ENCODE measurements at regions not wholly inside any gene's neighbourhood (a gene's known extent, or its start where the extent isn't known, plus 50 kb on each side); places are given as distances from the start of the nearest gene placed in this dataset.

- POLR2A ChIA-PET, result no interaction called here
- H3K27ac ChIP-seq (ENCODE audit: low read length in 2 of 2), result no peak overlapping the region
- H3K27ac Mint-ChIP-seq, result no peak overlapping the region
- ATAC-seq (ENCODE audit: low read depth), result no peak
- H3K9me3 ChIP-seq (ENCODE audit: control extremely low read depth in 1 of 3, control insufficient read depth in 2 of 3, insufficient read depth in 1 of 3, low read length in 2 of 3), result no peaks in the 10 kb centered on the region
- no peaks in the 10 kb centered on the region for H3K27me3 Mint-ChIP-seq
- no peak for TF ChIP-seq EZH2 (IDR thresholded peaks at IDR 0.05; ENCODE audit: borderline replicate concordance, insufficient read depth, low read depth, low read length, poor library complexity, severe bottlenecking)
- no peak for TF ChIP-seq CTCF (IDR thresholded peaks at IDR 0.05)
- H3K36me3 ChIP-seq (replicated peaks in 1 of 2; ENCODE audit: control extremely low read depth in 1 of 2, control insufficient read depth in 1 of 2, extremely low read depth in 1 of 2, insufficient read depth in 2 of 2, low read length in 1 of 2), result no peaks in the 10 kb centered on the region
- H3K4me3 Mint-ChIP-seq, result no peak overlapping the region
- H3K4me1 ChIP-seq (ENCODE audit: control insufficient read depth in 2 of 2, insufficient read depth in 2 of 2, low read length in 2 of 2), result no peaks in the 10 kb centered on the region
- H3K4me3 ChIP-seq (ENCODE audit: control extremely low read depth in 1 of 5, extremely low read depth in 1 of 5, insufficient read depth in 1 of 5, low read depth in 2 of 5, low read length in 4 of 5), result no peak overlapping the region
- no peak overlapping the region for H3K9ac ChIP-seq (ENCODE audit: low read length)
- intact Hi-C loops (cut with micrococcal nuclease), result no loop called here
- H3K4me2 ChIP-seq (replicated peaks; ENCODE audit: low read depth, low read length, poor library complexity, severe bottlenecking), result no peak overlapping the region
- no peak overlapping the region for H2AFZ ChIP-seq (ENCODE audit: insufficient read depth, low read depth, low read length, poor library complexity, severe bottlenecking)
- no peaks in the 10 kb centered on the region for H3K27me3 ChIP-seq (replicated peaks in 1 of 4; ENCODE audit: control extremely low read depth in 1 of 4, control insufficient read depth in 3 of 4, insufficient read depth in 4 of 4, low read length in 3 of 4)
- no peaks in the 10 kb centered on the region for H3K4me1 Mint-ChIP-seq
- CTCF ChIA-PET, result no interaction called here
- no peak for DNase-seq
- H4K20me1 ChIP-seq (ENCODE audit: control insufficient read depth, insufficient read depth, low read length, poor library complexity, severe bottlenecking), result no peaks in the 10 kb centered on the region
- no CpG with 5 or more reads among the region's 2 CpGs for WGBS (ENCODE audit: insufficient coverage)
- no peaks in the 10 kb centered on the region for H3K79me2 ChIP-seq (ENCODE audit: control insufficient read depth, insufficient read depth, low read length)
- no peaks in the 10 kb centered on the region for H3K9me3 Mint-ChIP-seq (ENCODE audit: insufficient read depth)
These were observed 200.0 kb downstream of the PDHA2 start for GRCh38 chr4:96039803-96040436.

DNA sequence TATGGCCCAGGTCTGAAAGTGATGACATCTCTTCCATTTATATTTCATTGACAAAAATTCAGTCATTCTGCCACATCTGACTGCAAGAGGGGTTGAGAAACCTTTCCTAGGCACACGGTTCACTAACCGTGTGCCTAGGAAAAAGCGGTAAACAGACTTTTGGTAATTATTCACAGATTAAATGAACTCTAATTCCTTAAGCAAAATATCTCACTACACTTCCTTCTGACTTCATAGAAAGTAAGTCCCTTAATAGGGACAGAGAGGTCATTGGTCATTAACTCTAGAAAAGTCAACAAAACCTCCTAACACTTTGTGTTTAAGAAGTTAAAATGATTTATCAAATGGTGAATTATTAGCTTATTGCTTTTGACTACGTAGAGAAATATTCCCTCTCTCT, 205.1 kb downstream of the PDHA2 start:
- CTCF ChIA-PET, result no interaction called here
- Histone ChIP-seq H3K79me2 (ENCODE audit: control insufficient read depth, insufficient read depth, low read length) (no peaks in the 10 kb centered on the region), H4K20me1 (ENCODE audit: control insufficient read depth, insufficient read depth, low read length, poor library complexity, severe bottlenecking) (no peaks in the 10 kb centered on the region), H3K4me3 (ENCODE audit: control extremely low read depth in 1 of 5, extremely low read depth in 1 of 5, insufficient read depth in 1 of 5, low read depth in 2 of 5, low read length in 4 of 5) (no peak overlapping the region), H3K9me3 (ENCODE audit: control extremely low read depth in 1 of 3, control insufficient read depth in 2 of 3, insufficient read depth in 1 of 3, low read length in 2 of 3) (no peaks in the 10 kb centered on the region), H2AFZ (ENCODE audit: insufficient read depth, low read depth, low read length, poor library complexity, severe bottlenecking) (no peak overlapping the region), H3K4me2 (replicated peaks; ENCODE audit: low read depth, low read length, poor library complexity, severe bottlenecking) (no peak overlapping the region), H3K27me3 (replicated peaks in 1 of 4; ENCODE audit: control extremely low read depth in 1 of 4, control insufficient read depth in 3 of 4, insufficient read depth in 4 of 4, low read length in 3 of 4) (no peaks in the 10 kb centered on the region), H3K9ac (ENCODE audit: low read length) (no peak overlapping the region), H3K36me3 (replicated peaks in 1 of 2; ENCODE audit: control extremely low read depth in 1 of 2, control insufficient read depth in 1 of 2, extremely low read depth in 1 of 2, insufficient read depth in 2 of 2, low read length in 1 of 2) (no peaks in the 10 kb centered on the region), H3K4me1 (ENCODE audit: control insufficient read depth in 2 of 2, insufficient read depth in 2 of 2, low read length in 2 of 2) (no peaks in the 10 kb centered on the region), H3K27ac (ENCODE audit: low read length in 2 of 2) (no peak overlapping the region)
- no peaks in the 10 kb centered on the region for H3K27me3 Mint-ChIP-seq
- POLR2A ChIA-PET, result no interaction called here
- no peak for ATAC-seq (ENCODE audit: low read depth)
- H3K4me1 Mint-ChIP-seq, result no peaks in the 10 kb centered on the region
- DNase-seq, result no peak
- intact Hi-C loops (cut with micrococcal nuclease), result no loop called here
- no peak for TF ChIP-seq CTCF (IDR thresholded peaks at IDR 0.05)
- TF ChIP-seq EZH2 (IDR thresholded peaks at IDR 0.05; ENCODE audit: borderline replicate concordance, insufficient read depth, low read depth, low read length, poor library complexity, severe bottlenecking), result no peak
- no peaks in the 10 kb centered on the region for H3K9me3 Mint-ChIP-seq (ENCODE audit: insufficient read depth)
- WGBS (ENCODE audit: insufficient coverage), result 40% methylated on average over 1 of the region's 4 CpGs
- H3K27ac Mint-ChIP-seq, result no peak overlapping the region
- H3K4me3 Mint-ChIP-seq, result no peak overlapping the region
